Bronchial epithelial cell (primary cell): ENCODE measurements at regions not wholly inside any gene's neighbourhood (a gene's known extent, or its start where the extent isn't known, plus 50 kb on each side); places are given as distances from the start of the nearest gene placed in this dataset.

Experiments used
- DNase-seq: peaks from one replicate; pipeline ENCODE4 v3.0.0-alpha.2; 2010; ENCODE audit warnings: low read depth
- FAIRE-seq: peaks from 2 replicates; lab custom pipeline; 2011; peaks lifted over from hg19 to GRCh38; lab: Jason Lieb, UNC
- H3K27me3 ChIP-seq: 2 replicates; pipeline ENCODE4 v1.5.1; 2011; ENCODE audit warnings: low read length; ENCODE audit not compliant: control insufficient read depth, insufficient read depth
- H3K36me3 ChIP-seq: 2 replicates; pipeline ENCODE4 v1.5.1; 2011; ENCODE audit warnings: low read length; ENCODE audit not compliant: control insufficient read depth, insufficient read depth
- H3K4me3 ChIP-seq: 2 replicates; pipeline ENCODE4 v1.5.1; 2011; ENCODE audit warnings: mild to moderate bottlenecking, low read depth, low read length, control low read depth
- TF ChIP-seq, protein P1 (sequence below): IDR thresholded peaks from 2 replicates; pipeline ENCODE4 v1.5.1; 2011; ENCODE audit warnings: mild to moderate bottlenecking, moderate library complexity, low read length, control low read depth, inconsistent platforms; ENCODE audit not compliant: insufficient read depth, severe bottlenecking

DNA sequence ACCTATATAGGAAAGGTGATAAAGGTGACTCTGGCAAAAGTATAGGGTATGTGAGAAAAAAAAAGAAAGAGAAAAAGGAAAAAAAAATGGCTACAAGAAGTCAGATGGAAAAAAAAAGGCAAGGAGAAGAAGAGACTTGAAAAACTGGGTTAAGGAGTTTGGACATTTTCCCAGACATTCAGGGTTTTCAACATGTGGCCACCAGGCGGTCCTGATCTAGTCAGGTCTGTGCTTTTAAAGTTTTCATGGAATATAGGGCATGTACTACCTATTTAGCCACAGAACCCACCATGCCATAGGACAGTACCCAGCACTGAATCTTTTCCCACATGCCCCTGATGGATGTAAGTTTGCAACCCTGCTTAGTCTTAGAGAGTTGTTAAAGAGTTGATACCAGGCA is 433.7 kb downstream of the MAFB start:
- no peak for FAIRE-seq
- no peak for DNase-seq
- TF ChIP-seq, protein P1, sequence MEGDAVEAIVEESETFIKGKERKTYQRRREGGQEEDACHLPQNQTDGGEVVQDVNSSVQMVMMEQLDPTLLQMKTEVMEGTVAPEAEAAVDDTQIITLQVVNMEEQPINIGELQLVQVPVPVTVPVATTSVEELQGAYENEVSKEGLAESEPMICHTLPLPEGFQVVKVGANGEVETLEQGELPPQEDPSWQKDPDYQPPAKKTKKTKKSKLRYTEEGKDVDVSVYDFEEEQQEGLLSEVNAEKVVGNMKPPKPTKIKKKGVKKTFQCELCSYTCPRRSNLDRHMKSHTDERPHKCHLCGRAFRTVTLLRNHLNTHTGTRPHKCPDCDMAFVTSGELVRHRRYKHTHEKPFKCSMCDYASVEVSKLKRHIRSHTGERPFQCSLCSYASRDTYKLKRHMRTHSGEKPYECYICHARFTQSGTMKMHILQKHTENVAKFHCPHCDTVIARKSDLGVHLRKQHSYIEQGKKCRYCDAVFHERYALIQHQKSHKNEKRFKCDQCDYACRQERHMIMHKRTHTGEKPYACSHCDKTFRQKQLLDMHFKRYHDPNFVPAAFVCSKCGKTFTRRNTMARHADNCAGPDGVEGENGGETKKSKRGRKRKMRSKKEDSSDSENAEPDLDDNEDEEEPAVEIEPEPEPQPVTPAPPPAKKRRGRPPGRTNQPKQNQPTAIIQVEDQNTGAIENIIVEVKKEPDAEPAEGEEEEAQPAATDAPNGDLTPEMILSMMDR, result peak; percentile 17
- Histone ChIP-seq H3K36me3 (no peaks in the 10 kb centered on the region), H3K27me3 (no peaks in the 10 kb centered on the region), H3K4me3 (no peak overlapping the region)

DNA sequence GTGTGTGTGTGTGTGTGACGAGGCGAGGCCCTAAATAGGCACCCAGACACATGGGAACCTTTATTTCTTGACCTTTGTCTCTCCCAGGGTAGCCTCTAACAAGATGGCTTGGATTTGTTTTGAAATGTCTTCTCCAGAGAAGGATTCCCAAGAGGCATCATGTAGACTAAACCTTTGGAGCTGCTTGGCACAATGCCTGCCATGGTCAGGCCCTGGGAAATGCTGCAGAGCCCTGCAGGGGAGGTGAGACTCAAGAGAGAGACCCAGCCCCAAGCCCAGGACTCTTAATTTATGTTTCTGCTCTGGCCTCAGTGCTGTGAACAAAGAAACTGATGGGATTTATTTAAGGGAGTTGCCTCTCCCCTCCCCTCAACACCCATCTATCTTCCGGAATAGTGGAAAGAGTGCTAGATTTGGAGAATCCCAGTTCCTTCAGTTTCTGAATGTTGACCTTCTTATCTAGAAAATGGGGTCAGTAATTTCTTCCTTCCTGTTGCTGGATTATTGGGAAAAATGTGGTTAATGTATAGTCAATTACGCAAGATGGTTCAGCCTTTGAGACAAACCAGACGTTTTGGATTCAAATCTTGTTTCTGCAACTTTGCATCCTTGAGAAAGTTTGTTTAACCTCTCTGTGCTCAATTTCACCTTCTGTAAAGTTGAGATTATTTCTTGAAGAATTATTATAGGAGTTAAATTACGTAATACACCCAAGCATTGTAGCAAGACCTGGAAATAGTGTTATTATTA is 434.8 kb downstream of the MAFB start:
- Histone ChIP-seq H3K4me3 (no peak overlapping the region), H3K27me3 (no peaks in the 10 kb centered on the region)
- no peak for FAIRE-seq

DNA sequence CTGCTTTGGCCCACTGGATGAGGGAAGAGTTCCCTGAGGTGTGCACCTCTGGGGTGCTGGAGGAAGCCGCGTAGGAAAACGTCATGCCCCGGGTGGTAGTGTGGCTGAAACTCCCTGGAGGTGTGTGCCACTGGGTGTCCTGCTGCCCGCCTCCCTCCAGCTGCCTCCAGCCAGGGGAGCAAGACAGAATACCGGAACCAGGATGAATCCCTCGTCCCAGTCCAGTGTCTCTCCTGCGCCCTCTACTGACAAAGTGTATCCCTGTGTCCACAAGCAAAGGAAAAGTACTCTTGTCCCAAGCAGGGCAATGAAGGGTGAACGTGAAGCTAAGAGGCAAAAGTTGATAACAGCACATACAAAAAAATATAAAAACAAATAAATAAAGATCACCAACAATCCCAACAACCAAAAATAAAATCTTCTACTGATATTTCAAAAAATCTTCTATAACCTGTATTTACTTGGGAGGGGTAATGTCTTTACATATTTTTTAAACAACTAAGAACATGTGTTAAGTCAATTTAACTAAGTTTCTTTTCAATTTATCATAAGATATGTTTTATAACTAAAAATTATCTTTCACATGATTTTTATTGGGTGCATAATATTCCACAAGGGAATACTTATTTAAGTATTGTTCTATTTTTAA is 437.6 kb downstream of the MAFB start:
- TF ChIP-seq, protein P1, result peak; percentile 77
- Histone ChIP-seq H3K27me3 (no peaks in the 10 kb centered on the region), H3K4me3 (no peak overlapping the region), H3K36me3 (no peaks in the 10 kb centered on the region)
- FAIRE-seq, result no peak
- peak; percentile 50 for DNase-seq

More for the DNA sequence above, 434.8 kb downstream of the MAFB start:
- H3K36me3 ChIP-seq, result no peaks in the 10 kb centered on the region
- DNase-seq, result no peak
- TF ChIP-seq, protein P1, result no peak

DNA sequence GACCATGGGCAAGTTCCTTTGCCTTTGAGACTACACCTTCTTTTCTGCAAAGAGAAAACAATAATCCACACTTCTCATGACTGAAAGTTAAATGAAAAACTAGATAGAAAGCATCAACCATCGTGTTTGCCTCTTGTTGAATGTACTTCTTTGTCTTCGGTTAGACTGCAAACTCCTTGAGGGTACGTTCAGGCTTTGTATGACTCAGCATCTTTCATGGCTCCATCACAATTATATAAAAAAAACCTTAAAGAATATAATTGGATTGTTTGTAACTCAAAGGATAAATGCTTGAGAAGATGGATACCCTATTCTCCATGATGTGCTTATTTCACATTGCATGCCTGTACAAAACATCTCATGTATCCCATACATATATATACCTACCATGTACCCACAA is 439.2 kb downstream of the MAFB start:
- TF ChIP-seq, protein P1, result no peak
- H3K27me3 ChIP-seq, result no peaks in the 10 kb centered on the region
- FAIRE-seq (no peak), DNase-seq (no peak)
- H3K36me3 ChIP-seq, result no peaks in the 10 kb centered on the region
- H3K4me3 ChIP-seq, result no peak overlapping the region

GRCh38 chr20:40245829-40246228 is 443.2 kb downstream of the MAFB start:
- FAIRE-seq, result no peak
- no peak overlapping the region for H3K4me3 ChIP-seq
- no peaks in the 10 kb centered on the region for H3K36me3 ChIP-seq
- TF ChIP-seq, protein P1, result no peak
- DNase-seq, result no peak
- H3K27me3 ChIP-seq, result no peaks in the 10 kb centered on the region
